Activated CD8-positive, alpha-beta memory T cell treated with anti-CD3 and anti-CD28 coated beads for 36 hours (primary cell): ENCODE measurements at regions not wholly inside any gene's neighbourhood (a gene's known extent, or its start where the extent isn't known, plus 50 kb on each side); places are given as distances from the start of the nearest gene placed in this dataset.

Experiments
- CTCF ChIA-PET: fragments of 350-600 bp; sonication (Branson Sonifier 250); formaldehyde crosslinking; loops from one replicate; lab custom pipeline; 2021; ENCODE audit warnings: antibody characterized with exemption; lab: Charles Lee
- POLR2A ChIA-PET: fragments of 350-600 bp; sonication (Branson Sonifier 250); formaldehyde crosslinking; loops from one replicate; lab custom pipeline; 2021; ENCODE audit warnings: antibody characterized with exemption; lab: Charles Lee

DNA sequence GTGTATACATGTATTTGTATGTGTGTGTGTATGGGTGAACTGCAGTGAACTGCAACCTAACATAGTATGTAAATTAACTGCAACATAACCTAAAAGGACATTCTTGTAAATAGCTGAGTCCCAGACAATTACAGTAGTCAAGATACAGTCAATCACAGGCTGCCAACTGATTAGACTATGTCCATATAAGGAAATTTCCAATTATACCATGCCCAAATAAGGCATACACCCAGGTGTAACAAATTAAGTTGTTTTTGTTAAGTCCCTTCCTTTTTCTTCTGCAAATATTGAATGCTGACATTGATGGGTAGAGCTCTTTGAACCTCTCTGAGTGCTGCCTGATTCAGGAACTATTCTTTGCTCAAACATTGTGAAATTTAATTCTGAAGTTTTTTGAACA is 594.6 kb upstream of the FAM174A start:
- POLR2A ChIA-PET = no interaction called here
- CTCF ChIA-PET = no interaction called here

DNA sequence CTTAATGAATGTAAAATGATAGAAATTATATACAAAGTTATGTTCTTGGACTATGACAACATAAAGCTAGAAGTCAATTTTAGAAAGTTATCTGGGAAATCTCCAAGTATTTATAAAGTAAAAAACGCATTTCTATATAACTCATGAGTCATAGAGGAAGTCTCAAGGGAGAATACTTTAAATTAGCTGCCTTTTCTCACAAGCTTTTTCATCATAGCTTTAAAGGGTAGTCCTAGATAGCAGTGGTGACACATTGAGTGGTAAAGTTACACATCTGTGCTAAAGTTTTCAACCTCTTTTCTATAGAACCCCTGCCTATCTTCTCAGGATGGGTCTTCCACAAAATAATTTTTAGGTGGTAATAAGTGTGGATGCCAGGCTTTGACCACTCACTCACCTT is 598.3 kb upstream of the FAM174A start:
- ChIA-PET CTCF (no interaction called here), POLR2A (no interaction called here)

DNA sequence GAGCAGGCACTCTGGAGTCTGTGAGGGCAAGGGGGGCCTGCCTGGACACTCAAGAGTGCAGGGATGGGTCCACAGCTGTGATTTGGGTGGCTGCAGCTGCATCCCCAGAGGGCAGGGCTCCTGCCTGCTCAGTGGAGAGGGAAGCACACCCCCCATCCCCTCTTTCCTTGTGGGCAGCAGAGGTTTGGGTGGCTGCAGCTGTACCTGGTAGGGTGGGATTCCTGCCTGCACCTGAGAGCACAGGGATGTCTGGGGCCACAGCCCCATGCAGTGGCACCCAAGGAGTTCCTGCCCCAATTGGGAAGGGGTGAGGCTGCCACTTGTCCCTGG is 605.4 kb upstream of the FAM174A start:
- POLR2A ChIA-PET = no interaction called here
- CTCF ChIA-PET = no interaction called here

DNA sequence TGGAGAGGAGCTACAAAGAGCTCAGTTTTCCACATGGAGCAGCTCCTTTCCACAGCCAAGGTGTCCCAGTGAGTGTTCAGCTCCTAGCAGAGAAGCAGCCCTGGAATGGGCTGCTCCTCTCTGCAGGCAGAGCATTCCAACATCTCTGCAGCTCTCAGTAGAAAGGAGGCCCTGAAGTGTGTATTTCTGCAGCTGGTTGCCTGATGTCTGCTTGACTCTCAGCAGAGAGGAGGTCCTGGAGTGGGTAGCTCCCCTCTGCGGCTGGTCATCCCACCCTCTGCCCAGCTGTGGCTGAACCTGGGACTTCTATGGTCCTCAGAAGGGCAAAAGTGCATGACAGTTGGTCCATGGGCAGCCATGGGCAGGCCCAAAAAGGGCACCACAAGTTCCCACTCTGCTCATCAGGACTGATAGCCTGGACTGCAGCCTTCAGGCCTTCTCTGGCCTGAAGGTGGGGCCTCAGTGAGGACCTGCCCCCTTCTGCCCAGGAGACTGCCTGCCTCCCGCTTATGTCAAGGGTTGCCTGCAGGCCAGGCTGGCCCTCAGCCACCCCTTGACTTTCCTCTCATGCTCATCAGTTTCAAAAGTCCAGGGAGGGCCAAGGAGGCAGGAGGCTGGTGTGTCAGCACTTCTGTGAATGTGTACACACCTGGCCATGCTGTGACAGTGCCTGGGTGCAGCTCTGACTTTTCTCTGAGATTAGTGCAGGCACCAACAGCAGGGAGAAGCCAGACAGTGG is 605.9 kb upstream of the FAM174A start:
- CTCF ChIA-PET = no interaction called here

DNA sequence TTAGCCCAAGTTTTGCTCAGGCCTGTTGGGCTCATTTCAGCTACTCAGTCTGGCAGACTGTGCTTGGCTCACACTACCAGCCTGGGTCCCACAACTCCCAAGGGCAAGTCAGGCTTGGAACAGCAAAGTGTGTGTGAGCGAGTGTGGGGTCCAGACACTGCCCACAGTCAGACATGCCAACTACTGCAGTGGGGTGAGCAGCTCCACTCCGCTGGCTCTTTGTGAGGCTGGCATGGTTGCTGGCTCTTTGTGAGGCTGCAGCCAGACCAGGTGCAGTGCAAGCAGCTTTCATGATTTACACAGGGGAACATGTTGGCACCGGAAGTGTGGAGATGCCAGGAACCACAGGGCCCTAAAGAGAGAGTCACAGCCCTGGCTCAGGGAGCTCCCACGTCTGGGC is 606.7 kb upstream of the FAM174A start:
- CTCF ChIA-PET = no interaction called here
- POLR2A ChIA-PET = no interaction called here

More for the DNA sequence above, 605.9 kb upstream of the FAM174A start:
- POLR2A ChIA-PET = no interaction called here

DNA sequence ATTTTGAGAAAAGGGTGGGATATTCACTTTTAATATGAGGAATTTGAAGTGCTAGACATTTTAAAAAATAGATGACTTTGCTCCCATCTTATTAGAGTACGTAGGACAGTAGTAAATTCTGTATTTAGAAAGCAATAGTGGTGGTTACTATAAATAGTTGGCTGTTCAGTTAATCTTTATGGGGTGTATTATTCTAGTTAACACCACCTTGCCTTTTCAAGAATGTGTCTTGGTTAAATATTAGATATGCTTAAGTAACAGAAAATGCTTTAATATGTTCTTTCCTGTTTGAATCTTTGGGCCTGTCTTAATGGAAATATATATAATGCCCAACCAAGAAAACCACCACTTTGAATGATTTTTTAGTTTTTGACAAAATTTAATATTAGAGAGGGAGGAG is 608.7 kb upstream of the FAM174A start:
- POLR2A ChIA-PET = no interaction called here
- CTCF ChIA-PET = no interaction called here

DNA sequence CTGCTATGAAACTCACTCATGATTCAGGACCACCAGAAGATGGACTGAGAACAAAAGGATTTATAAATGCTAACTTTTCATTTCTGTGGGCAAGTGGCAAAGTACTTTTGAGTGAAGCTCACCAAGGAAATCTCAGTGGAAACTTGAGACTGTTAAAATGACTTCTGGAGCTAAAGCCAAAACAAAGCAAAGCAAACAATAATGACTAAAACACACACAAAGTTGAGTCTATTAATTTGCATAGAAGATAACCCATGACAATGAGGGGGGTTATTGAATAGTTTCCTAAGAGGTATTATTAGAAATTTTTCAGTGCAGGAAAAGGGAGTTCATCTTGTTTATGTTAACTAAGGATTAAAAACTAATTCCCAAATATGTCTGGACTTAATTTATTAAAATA is 612.8 kb upstream of the FAM174A start:
- POLR2A ChIA-PET = no interaction called here

DNA sequence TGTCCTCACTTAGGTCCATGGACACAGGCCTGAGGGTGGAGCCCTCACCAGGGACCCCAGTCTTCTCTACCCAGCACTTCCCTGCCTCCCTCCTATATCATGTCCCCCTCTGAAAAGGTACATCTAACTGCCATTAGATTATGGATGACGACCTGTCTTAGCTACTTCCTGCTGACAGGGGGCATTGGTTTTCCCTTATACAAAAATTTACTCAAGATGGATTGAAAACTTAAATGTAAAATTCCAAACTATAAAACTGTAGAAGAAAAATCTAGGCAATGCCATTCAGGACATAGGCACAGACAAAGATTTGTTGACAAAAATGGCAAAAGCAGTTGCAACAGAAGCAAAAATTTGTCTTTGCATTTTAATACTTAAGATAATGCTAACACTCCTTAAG is 623.2 kb upstream of the FAM174A start:
- POLR2A ChIA-PET = no interaction called here
- CTCF ChIA-PET = no interaction called here

More for the DNA sequence above, 612.8 kb upstream of the FAM174A start:
- CTCF ChIA-PET = no interaction called here

DNA sequence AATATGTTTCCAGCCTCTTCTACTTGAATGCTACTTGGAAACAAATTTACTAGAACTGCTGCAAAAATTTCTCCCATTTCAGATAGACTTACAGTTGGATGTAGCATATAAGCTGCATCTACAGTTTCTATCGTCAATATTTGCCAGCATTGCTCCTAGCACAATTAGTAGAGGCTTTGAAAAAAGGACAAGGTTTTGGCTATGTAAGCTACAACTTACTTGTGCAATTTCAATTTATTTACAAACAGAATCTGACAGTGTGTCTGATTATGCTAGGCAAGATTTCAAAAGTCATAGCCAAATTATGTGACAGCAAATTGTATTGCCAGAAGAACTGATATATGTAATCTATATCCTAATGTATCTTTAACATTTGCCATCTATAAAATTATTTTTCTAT is 628.4 kb upstream of the FAM174A start:
- POLR2A ChIA-PET = no interaction called here
- CTCF ChIA-PET = no interaction called here

DNA sequence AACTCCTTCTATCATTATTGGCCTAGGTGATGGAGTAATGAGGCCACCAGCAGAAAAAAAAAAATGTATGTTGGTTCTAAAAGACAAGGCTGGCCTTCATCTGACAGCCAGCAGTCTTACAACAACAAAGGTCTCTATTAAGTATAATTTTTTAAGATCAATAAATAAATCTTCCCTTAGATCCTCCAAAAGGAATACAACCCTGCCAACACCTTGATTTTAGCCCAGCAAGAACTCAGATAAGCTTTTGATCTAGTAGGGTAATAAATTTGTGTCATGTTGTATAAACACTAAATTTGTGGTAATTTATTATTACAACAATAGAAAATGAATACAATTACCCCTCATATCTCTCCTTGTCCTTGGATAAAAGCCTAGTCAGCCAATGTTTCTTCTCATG is 633.2 kb upstream of the FAM174A start:
- POLR2A ChIA-PET = no interaction called here
- CTCF ChIA-PET = no interaction called here

DNA sequence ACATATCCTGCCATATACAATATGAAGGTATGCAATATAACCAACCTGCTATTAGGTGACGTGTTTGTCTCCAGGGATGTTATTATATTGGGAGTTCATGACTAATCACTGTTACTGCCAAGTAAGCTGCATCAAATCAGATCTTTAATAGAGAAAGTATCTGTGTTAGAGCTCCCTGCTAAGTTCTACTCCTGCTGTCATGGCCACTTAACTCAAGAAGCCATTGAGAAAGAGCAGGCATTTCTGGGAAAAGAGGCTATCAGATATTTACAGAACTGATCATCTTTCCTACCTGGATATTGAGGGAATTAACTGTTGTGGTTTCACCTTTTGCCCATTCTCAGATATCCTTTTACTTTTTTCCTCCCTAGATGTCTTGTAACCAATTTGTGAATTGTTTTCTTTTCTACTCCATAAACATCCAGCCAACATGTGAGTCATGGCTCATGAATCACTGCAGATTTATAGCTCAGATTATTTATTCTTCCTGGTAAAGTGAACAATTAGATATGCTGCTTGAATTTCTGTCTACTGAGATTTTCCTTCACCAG is 634.8 kb upstream of the FAM174A start:
- ChIA-PET CTCF (no interaction called here), POLR2A (no interaction called here)

DNA sequence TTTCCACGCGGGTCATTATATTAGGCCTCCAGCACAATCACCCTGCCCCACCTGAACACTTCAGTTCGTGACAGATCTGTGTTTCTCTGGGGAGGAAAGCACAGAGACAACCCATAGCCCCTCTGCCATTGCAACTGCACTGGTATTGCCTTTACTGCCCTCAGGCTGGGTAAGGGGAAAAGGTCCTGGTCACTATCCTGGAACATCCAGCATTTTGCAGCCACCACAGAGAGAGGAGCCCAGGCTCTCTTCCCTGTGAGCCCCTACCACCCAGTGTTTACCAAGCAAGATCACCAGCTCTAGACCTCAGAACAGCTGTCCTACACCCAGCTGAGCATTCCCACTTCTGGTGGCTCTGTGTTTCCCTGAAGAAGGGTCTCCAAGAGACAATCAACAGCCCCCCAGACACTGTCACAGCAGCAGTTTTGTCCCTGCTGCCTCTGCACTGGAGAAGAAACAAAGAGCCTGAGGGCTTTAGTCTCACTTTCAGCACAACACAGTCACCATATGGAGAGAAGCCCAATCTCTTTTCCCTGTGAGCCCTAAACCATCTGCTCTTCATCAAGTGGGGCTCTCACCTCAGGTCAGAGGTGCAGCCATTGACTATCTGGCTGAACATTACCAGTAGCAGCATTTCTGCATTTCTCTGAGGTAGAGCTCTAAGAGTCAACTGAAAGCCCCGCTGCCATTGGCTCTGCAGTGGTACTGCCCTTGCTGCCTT is 655.2 kb upstream of the FAM174A start:
- ChIA-PET CTCF (no interaction called here), POLR2A (no interaction called here)

DNA sequence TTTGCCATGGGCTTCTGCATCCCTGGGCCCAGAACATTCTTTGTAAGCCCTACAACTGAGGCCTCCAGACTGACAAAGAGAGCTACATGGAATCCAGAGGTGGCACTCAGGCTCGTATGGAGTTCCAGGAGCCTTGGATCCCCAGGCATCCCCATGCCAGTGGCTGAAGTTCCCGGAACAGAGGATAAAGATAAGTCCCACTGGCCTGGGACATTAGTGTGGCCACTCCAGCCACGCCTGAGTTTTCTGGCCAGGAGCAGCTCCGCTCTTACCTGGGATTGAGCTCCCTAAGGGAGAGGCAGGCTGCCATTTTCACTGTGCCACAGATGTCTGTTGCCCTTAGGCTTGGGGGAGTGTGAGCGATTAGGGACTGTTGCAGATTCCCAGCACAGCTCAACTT is 656.3 kb upstream of the FAM174A start:
- CTCF ChIA-PET = no interaction called here
- POLR2A ChIA-PET = no interaction called here

DNA sequence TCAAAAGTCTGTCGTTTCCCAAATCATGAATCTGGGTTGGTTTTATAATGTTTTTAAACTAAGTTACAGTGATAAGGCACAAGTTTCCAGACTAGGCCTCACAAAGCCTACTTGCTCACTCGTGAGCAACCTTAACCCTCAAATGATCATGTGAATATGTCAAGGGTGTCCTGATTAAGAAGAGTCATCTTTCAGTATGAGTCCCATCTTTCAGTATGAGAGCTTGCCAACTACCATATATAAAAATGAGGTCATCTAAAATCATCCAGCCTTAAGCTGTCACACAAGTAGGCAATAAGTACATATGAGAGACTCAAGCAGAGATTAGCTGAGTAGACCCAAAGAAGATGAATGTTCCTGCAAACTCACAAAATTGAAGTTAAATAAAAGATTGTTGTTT is 668.4 kb upstream of the FAM174A start:
- POLR2A ChIA-PET = no interaction called here
- CTCF ChIA-PET = no interaction called here

DNA sequence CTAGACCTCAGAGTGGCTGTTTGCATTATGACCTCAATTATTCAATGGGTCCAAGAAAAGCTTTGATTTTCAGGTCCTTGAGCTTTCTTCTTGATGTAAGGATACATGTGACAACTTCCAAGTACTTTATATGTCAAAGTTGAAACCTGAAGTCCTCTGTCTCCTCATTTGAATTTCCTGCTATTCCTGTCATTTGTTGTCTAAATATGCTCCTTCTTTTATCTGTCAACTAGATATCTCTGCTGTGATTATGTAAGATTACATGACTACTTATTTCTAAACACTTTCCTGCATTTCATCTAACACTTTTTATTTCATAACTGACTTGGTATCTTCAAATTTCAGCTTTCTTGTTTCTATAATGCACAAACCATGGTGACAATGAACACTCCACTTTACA is 670.0 kb upstream of the FAM174A start:
- POLR2A ChIA-PET = no interaction called here
- CTCF ChIA-PET = no interaction called here

DNA sequence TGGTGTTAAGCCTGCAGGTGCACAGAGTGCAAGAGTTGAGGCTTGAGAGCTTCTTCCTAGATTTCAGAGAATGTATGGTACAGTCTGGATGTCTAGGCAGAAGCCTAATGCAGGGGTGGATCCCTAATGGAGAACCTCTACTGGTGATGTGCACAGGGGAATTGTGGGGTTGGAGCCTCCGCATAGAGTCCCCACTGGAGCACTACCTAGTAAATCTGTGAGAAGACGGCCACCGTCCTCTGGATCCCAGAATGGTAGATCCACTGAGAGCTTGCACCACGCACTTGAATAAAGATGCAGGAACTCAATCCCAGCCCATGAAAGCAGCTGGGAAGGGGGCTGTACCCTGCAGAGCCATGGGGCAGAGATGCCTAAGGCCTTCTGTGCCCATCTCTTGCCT is 699.4 kb upstream of the FAM174A start:
- POLR2A ChIA-PET = no interaction called here
- CTCF ChIA-PET = no interaction called here

DNA sequence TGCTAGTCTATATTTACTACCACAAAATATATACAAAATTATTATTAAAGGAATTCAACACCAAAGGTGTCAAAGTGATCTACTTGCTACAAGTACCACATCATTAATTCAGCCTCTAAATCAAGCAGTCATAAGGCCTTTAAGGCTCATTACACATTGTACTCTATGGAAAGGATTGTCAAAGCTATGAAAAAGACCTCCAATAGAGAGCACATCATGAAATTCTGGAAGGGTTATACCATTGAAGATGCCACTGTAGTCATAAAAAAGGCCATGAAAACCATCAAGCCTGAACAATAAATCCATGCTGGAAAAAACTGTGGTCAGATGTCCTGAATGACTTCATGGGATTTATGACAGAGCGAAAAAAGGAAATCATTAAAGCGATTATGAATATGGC is 708.0 kb upstream of the FAM174A start:
- ChIA-PET POLR2A (no interaction called here), CTCF (no interaction called here)

DNA sequence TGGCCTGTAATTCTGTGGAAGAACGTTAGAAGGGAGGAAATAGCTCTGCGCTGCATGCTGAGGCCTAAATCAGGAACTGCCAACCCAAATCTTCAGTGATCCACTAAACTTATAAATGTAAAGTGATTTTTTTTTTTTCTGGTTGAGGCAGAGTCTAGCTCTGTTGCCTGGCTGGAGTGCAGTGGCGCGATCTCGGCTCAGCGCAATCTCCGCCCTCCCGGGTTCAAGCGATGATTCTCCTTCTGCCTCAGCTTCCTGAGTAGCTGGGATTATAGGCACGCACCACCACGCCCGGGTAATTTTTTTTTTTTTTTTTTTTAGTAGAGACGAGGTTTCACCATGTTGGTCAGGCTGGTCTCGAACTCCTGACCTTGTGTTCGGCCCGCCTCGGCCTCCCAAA is 717.4 kb upstream of the FAM174A start:
- CTCF ChIA-PET = no interaction called here
- POLR2A ChIA-PET = no interaction called here

DNA sequence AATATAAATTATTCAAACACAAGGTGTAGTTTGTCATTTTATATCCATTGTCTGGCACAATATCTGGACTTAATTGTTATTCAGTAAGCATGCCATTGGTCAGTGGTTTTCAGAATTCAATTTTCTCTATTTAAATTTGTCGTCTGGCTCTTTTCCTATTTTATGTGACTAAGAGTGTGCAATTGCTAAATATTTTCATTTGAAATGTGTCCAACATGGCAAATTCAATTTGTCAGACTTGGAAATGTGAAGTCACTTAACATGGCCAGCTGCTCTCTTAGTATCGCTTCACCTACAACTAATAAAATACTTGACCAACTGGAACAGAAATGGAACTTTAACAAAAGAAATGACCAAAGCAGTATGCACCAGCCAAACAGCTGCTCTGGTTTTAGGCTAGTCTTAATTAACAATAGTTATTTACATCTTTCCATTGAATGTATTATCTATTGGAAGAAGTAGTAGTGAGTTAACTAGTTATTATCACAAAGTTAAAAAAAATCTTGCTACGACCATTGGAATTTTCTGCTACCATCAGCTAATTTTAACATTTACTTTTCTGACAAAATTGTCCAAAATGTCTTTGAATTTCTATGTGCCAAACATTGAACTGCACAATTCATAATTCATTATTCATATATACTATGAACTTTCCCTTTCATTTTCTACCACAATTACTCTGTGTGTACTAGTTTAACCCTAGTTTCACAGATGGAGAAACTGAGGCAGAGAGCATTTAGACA is 720.7 kb upstream of the FAM174A start:
- ChIA-PET POLR2A (no interaction called here), CTCF (no interaction called here)

DNA sequence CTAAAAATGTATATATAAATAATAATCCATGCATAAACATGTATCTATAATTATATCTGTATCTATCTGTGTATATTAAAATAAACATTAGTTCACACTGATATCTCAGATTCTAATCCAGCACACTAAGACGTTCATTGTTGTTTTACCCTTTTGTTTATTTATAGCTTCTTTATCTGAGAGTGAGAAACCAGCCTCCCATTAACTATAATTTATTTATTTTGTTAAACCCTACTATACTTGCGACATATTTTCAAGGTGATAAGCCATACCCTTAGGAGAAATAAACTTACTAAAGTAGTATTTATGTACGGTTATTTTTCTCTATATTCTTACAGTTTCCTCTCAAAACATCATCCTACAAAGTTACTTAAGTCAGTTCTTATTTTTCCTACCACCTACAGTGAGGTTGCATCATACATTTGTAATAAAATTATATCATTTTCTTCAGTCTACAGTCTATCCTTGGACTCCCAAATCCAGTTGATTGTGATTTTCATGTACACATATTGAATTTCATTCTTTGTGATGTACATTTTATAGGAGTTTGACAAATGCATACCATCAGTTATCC is 726.4 kb upstream of the FAM174A start:
- ChIA-PET POLR2A (no interaction called here), CTCF (no interaction called here)
